ENCODE measurements at regions not wholly inside any gene's neighbourhood (a gene's known extent, or its start where the extent isn't known, plus 50 kb on each side); places are given as distances from the start of the nearest gene placed in this dataset.

DNA sequence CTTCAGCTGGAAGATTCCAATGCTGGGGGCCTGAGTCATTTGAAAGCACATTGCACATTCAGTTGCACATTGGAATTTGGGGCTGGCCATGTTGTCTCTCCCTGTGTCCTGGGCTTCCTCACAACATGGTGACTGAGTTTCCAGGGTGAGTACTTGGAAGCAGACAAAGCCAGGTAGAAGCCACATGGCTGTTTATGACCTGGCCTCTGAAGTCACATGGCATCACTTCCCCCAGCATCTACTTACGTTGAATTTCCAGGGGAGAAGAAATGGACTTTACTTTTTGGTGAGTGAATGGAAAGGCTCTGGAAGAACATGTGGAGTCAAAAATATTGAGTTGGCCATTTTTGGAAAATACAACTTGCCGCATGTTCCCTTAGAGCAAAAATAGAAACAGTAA is 155.5 kb downstream of the LINC00237 start:
- in situ Hi-C loops (cut with MboI; ENCODE audit: low pct_unique_long_range_greater_than_20kb in 2 of 9, low sequenced_read_pairs in 9 of 9, unreplicated experiment in 9 of 9): no loop called here
- 0 to 100% (median 82%) methylated on average over 1 to 2 of the region's 2 CpGs; no CpG with 5 or more reads in 2 of the 10 experiments for WGBS, 10 experiments
- peaks cover 0 to 6% of the 10 kb centered on the region in 2 donors for H3K4me1 ChIP-seq (replicated peaks in 1 of 2)
- H3K27ac ChIP-seq: no peak overlapping the region
- ATAC-seq (replicated peaks in 6 of 8): no peak
- H3K4me3 ChIP-seq: no peak overlapping the region

DNA sequence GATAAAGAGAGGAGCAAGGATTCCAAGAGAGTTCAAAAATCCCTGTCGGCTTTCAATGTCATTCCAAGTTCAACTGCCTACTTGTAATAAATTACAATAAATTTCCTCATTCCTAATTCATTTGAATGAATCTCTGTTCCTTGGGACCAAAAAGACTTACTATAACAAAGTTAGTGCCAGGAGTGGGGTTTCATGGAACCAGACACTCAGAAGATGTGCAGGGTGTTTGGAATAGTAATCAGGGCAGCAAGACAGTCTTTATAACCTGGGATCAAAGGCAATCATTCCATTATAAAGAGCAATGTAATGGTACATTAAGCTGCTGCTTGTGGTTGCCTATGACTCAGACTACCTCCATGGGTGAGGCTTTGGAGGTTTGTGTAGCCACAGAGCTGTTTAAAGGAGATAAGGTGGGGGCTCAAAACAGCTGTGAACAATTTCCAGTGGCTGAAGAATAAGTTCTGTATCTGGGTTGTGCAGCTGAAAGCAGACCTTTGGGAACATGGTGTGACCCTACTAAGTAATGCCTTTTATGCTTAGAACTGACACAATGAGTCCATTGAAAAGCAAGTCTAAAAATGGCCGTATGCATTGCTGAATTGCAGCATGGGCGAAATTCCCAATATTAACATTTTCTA is 159.9 kb downstream of the LINC00237 start:
- in situ Hi-C loops (cut with MboI; ENCODE audit: low pct_unique_long_range_greater_than_20kb in 2 of 9, low sequenced_read_pairs in 9 of 9, unreplicated experiment in 9 of 9): no loop called here
- Histone ChIP-seq H3K4me3 (no peak overlapping the region), H3K27ac (no peak overlapping the region), H3K4me1 (replicated peaks in 1 of 2) (no peaks in the 10 kb centered on the region)
- peak in 1 of 8 experiments; percentile 17 for ATAC-seq (replicated peaks in 6 of 8)
- WGBS, 10 experiments: 0 to 100% (median 60%) methylated on average over 1 to 3 of the region's 3 CpGs

DNA sequence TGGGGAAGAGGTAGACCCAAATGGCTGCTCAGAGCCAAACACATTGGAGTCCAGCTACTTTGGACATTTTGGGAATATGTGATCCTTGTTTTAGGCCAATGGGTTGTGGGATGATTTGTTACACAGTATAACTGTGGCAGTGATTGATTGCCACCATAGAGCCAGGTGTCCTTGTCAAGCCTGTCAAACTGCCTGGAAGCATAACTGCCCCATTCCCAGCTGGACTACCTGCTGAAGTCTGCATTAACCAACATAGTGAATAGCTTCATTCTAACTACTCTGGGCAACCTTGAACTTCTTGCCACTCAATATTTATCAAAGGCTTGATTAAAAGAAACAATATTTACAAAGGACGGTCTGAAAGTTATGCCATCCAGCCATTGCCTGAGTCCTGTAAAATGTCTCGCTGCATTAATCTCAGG is 164.7 kb downstream of the LINC00237 start:
- WGBS, 10 experiments: 0 to 100% (median 80%) methylated on average over 1 to 2 of the region's 2 CpGs; no CpG with 5 or more reads in 1 of the 10 experiments
- ATAC-seq (replicated peaks in 6 of 8): no peak
- in situ Hi-C loops (cut with MboI; ENCODE audit: low pct_unique_long_range_greater_than_20kb in 2 of 9, low sequenced_read_pairs in 9 of 9, unreplicated experiment in 9 of 9): no loop called here
- no peak overlapping the region for H3K4me3 ChIP-seq
- H3K27ac ChIP-seq: no peak overlapping the region
- H3K4me1 ChIP-seq (replicated peaks in 1 of 2): no peaks in the 10 kb centered on the region

DNA sequence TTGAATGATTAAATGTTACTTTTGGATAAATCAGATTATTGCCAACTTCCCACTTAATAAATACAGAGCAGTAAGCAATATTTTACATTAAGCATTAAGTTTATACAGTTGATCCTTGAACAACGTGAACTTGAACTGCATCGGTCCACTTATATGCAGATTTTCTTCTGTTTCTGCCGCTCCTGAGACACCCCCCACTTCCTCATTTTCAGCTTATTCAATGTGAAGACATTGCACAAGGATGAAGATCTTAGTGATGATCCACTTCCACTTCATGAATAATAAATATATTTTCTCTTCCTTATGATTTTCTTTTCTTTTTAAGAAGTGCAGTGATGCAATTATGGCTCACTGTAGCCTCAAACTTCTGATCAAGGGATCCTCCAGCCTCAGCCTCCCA is 167.2 kb downstream of the LINC00237 start:
- no peaks in the 10 kb centered on the region for H3K4me1 ChIP-seq (replicated peaks in 1 of 2)
- H3K4me3 ChIP-seq: no peak overlapping the region
- in situ Hi-C loops (cut with MboI; ENCODE audit: low pct_unique_long_range_greater_than_20kb in 2 of 9, low sequenced_read_pairs in 9 of 9, unreplicated experiment in 9 of 9): no loop called here
- 0 to 89% (median 63%) methylated on average over 1 to 3 of the region's 3 CpGs; no CpG with 5 or more reads in 5 of the 10 experiments for WGBS, 10 experiments
- no peak for ATAC-seq (replicated peaks in 6 of 8)
- H3K27ac ChIP-seq: no peak overlapping the region

DNA sequence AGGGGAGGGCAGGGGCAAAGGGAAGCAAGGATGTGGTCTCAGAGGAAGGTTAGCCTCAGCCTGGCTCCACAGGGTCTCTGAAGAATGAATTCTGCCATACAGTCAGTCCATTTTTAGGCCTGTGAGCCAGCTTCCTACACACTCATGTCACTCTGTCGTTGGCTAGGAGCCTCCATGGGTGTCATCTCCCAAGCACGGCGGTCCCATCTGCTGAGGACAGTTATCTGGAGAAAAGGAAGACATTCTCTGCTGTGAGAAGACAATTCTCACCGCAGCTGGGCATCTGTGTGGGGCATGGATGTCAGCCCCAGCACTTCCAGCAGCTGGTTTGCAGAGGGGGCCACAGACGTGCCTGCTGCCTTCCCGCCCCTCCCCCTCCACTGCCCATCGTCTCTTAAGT is 167.6 kb downstream of the LINC00237 start:
- in situ Hi-C loops (cut with MboI; ENCODE audit: low pct_unique_long_range_greater_than_20kb in 2 of 9, low sequenced_read_pairs in 9 of 9, unreplicated experiment in 9 of 9): no loop called here
- 10 to 70% (median 11%) methylated on average over 3 to 4 of the region's 7 CpGs; no CpG with 5 or more reads in 7 of the 10 experiments for WGBS, 10 experiments
- no peak for ATAC-seq (replicated peaks in 6 of 8)

DNA sequence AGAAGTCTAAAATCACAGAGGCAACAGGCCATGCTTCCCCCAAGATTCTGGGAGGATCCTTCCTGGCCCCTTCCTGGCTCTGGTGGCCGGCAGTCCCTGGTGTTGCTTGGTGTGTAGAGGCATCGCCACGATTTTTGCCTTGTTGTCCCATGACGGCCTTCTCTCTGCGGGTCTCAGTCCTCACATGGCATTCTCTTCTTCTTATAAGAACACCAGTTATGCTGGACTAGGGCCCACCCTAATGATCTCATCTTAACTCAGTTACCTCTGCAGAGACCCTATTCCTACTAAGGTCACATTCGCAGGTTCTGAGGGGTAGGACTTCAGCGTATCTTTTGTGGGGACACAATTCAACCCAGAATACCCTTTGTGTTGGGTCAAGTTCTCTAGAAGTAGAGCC is 168.0 kb downstream of the LINC00237 start:
- Histone ChIP-seq H3K4me1 (replicated peaks in 1 of 2) (peaks cover 0 to 5% of the 10 kb centered on the region in 2 donors), H3K27ac (no peak overlapping the region), H3K4me3 (no peak overlapping the region)
- in situ Hi-C loops (cut with MboI; ENCODE audit: low pct_unique_long_range_greater_than_20kb in 2 of 9, low sequenced_read_pairs in 9 of 9, unreplicated experiment in 9 of 9): no loop called here
- ATAC-seq (replicated peaks in 6 of 8): no peak
- 49 to 95% (median 75%) methylated on average over 1 to 6 of the region's 7 CpGs; no CpG with 5 or more reads in 4 of the 10 experiments for WGBS, 10 experiments

More for the DNA sequence above, 167.6 kb downstream of the LINC00237 start:
- Histone ChIP-seq H3K4me1 (replicated peaks in 1 of 2) (peaks cover 0 to under 1% of the 10 kb centered on the region in 2 donors), H3K27ac (no peak overlapping the region), H3K4me3 (no peak overlapping the region)

DNA sequence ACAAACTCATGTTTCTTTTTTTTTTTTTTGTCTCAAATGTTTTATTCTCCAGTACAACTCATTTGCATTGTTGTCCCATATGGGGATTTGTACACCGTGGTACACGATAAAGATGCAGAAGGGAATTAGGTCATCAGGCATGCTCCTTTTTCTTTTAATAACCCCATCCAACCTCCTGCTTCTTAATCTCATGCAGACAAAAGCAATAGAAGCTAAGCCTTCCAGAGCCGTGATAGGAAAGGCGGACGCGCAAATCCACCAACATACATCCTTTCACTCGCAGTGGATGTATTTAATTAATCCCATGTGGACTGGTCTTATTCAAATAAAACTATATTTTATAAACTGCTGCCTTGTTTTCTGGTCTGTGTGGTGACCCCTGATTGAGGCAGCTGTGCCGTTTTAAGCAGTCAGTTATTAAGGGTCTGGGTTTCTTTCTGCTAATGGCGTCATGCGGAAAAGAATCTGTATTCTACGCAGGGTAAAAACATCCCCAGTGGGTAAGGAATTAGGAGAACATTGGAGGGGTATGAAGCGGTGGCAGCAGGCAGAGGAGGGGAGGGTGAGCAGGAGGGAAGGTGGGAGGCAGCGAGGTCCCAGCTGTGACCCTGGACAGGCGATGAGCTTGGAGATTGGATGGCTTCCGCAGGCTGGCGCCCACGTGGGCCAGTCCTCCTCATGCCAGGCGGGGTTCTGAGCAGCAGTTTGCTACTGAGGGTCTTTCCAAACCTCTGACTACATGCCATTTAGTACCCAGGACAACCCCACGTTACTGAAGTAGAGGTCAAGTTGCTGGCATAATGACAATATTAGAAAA is 172.8 kb downstream of the LINC00237 start:
- 4 to 74% (median 64%) methylated on average over 2 to 15 of the region's 19 CpGs for WGBS, 10 experiments

DNA sequence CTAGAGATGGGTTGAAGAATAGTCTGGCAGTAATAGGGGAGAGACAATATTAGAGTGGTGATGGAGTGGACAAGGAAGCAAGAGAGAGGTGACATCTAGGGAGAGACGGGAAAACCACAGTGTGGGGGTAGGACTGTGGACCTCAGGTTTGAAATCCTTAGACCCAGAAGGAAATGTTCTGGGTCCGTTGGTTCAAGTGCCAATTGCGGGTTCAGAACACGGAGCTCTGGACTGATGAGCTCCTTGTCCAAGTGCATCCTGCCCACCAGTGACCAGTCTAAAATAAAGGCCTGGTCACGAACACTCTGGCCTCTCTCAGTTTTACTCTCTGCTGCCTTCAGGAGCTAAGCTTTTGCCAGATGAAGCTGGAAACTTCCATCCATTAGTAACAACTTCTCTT is 174.0 kb downstream of the LINC00237 start:
- WGBS, 10 experiments: 19 to 97% (median 86%) methylated on average over 1 to 5 of the region's 5 CpGs; no CpG with 5 or more reads in 4 of the 10 experiments
- ATAC-seq (replicated peaks in 6 of 8): no peak
- in situ Hi-C loops (cut with MboI; ENCODE audit: low pct_unique_long_range_greater_than_20kb in 2 of 9, low sequenced_read_pairs in 9 of 9, unreplicated experiment in 9 of 9): no loop called here
- Histone ChIP-seq H3K4me3 (no peak overlapping the region), H3K27ac (no peak overlapping the region), H3K4me1 (replicated peaks in 1 of 2) (peaks cover 5 to 11% of the 10 kb centered on the region in 2 donors)

More for the DNA sequence above, 172.8 kb downstream of the LINC00237 start:
- H3K4me3 ChIP-seq: no peak overlapping the region
- H3K27ac ChIP-seq: peak overlapping the region in 1 of 2 donors; percentile 39
- H3K4me1 ChIP-seq (replicated peaks in 1 of 2): peaks cover 5 to 11% of the 10 kb centered on the region in 2 donors
- in situ Hi-C loops (cut with MboI; ENCODE audit: low pct_unique_long_range_greater_than_20kb in 2 of 9, low sequenced_read_pairs in 9 of 9, unreplicated experiment in 9 of 9): no loop called here
- peak in 5 of 8 experiments; percentile 19 to 85 (median 47) for ATAC-seq (replicated peaks in 6 of 8)

DNA sequence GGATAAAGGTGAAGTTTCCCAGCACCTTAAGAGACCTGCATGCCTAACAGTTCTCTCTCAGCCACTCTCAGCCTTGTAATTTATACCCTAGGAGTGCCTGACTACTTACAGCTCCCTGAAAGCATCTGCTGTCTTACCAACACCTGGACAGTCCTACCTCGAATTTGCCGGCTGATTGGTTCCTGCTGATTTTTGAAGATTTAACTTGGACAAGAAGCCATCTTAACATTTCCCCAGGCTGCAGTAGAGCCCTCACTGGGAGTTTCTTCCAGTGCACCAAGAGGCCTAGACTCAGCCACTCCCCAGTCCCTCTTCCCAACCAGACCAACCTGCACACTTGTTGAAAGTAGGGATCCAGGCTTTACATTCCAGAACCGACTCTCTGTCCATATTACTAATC is 174.5 kb downstream of the LINC00237 start:
- H3K4me3 ChIP-seq: no peak overlapping the region
- H3K4me1 ChIP-seq (replicated peaks in 1 of 2): peaks cover 5 to 11% of the 10 kb centered on the region in 2 donors
- WGBS, 10 experiments: 0 to 100% (median 81%) methylated on average over 1 to 3 of the region's 3 CpGs; no CpG with 5 or more reads in 4 of the 10 experiments
- no peak for ATAC-seq (replicated peaks in 6 of 8)
- no peak overlapping the region for H3K27ac ChIP-seq
- in situ Hi-C loops (cut with MboI; ENCODE audit: low pct_unique_long_range_greater_than_20kb in 2 of 9, low sequenced_read_pairs in 9 of 9, unreplicated experiment in 9 of 9): no loop called here

DNA sequence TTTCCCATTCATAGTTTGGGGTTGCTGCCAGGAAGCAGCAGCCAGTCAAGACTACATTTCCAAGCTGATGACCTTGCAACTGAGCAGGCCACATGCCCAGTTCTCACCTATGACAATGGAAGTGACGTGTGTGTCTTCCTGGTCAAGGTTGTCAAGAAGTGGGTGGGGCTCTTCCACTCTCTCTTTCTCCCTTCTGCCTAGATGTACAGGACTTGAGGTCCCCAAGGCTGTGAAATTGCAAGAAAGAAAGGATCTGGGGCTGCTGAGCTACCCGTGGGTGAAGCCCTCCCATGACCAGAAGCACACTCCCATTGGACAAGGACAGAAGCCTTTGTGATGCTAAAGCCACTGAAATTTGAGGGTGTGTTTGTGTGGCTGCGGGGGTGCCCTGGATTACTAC is 175.1 kb downstream of the LINC00237 start:
- Histone ChIP-seq H3K4me1 (replicated peaks in 1 of 2) (peaks cover 5 to 11% of the 10 kb centered on the region in 2 donors), H3K27ac (no peak overlapping the region), H3K4me3 (no peak overlapping the region)
- WGBS, 10 experiments: 11 to 83% (median 70%) methylated on average over 1 to 2 of the region's 3 CpGs; no CpG with 5 or more reads in 6 of the 10 experiments
- in situ Hi-C loops (cut with MboI; ENCODE audit: low pct_unique_long_range_greater_than_20kb in 2 of 9, low sequenced_read_pairs in 9 of 9, unreplicated experiment in 9 of 9): no loop called here
- no peak for ATAC-seq (replicated peaks in 6 of 8)

DNA sequence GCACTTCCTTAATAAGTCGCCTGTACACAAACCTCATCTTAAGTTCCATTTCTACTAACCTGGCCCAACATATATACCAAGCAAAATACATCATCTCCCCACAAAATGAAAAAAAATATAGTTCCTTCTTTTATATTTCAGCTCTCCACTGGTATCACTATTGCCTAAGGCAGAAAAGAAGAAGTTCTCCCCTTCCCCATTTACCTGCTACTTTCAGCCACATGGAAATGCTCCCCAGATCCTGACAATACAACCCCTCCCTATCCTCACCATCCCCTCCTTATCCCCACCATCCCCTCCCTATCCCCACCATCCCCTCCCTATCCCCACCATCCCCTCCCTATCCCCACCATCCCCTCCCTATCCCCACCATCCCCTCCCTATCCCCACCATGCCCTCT is 175.7 kb downstream of the LINC00237 start:
- 0 to 80% (median 71%) methylated on average over 1 of the region's 1 CpG; no CpG with 5 or more reads in 4 of the 10 experiments for WGBS, 10 experiments
- Histone ChIP-seq H3K4me1 (replicated peaks in 1 of 2) (peaks cover 5 to 11% of the 10 kb centered on the region in 2 donors), H3K4me3 (no peak overlapping the region), H3K27ac (no peak overlapping the region)
- no peak for ATAC-seq (replicated peaks in 6 of 8)
- in situ Hi-C loops (cut with MboI; ENCODE audit: low pct_unique_long_range_greater_than_20kb in 2 of 9, low sequenced_read_pairs in 9 of 9, unreplicated experiment in 9 of 9): no loop called here

DNA sequence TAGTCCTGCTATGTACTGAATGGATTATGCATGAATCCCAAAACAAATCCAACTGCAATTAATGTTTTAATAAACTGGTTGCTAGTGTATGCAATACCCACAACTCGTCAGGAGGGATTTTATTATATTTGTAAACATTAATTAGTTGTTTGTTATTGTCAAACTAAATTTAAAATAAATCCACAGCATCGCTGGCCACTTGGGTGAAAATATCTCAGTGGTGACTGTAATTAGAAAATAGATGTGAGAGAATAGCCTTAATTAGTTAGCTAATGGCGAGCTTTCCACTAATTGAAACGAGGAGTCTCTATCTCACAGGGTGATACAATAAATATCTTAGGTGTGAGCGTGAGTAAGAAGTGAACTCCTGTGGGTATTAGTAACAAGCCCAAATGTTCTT is 176.8 kb downstream of the LINC00237 start:
- no peak for ATAC-seq (replicated peaks in 6 of 8)
- 2 to 83% (median 63%) methylated on average over 2 to 5 of the region's 5 CpGs for WGBS, 10 experiments

DNA sequence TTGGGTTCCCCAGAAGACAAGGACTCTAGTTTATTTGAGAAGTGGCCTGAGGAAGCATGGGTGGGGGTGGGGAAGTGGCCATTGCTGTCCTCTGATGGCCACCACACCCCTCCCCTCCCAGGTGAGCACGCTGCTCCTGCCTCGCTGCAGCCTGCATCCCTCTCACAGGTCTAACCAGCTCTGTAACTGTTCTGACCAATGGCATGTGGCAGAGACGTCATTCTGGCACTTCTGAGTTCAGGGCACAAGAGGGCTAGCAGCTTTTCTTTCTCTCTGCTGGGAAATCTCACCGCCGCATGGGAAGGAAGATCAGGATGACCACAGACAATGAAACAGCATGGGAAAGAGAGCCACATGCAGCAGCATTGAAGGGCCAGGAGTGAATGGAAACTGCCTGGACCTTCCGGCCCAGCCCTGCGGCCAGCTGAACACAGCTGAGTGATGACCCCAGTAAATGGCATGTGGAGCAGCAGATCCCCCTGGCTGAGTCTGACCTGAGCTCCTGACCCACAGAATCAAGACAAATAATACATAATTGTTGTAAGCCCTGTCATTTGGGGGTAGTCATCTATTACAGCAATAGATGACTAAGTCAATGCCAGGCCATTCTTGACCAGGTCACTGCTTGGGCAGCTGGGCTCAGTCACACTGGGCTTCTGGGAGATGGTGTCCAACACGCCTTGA is 179.8 kb downstream of the LINC00237 start:
- H3K4me3 ChIP-seq: no peak overlapping the region
- 0 to 92% (median 45%) methylated on average over 1 to 4 of the region's 8 CpGs; no CpG with 5 or more reads in 3 of the 10 experiments for WGBS, 10 experiments
- in situ Hi-C loops (cut with MboI; ENCODE audit: low pct_unique_long_range_greater_than_20kb in 2 of 9, low sequenced_read_pairs in 9 of 9, unreplicated experiment in 9 of 9): no loop called here
- H3K4me1 ChIP-seq (replicated peaks in 1 of 2): no peaks in the 10 kb centered on the region
- no peak overlapping the region for H3K27ac ChIP-seq
- no peak for ATAC-seq (replicated peaks in 6 of 8)

More for the DNA sequence above, 176.8 kb downstream of the LINC00237 start:
- Histone ChIP-seq H3K4me3 (no peak overlapping the region), H3K27ac (no peak overlapping the region), H3K4me1 (replicated peaks in 1 of 2) (peaks cover 5 to 11% of the 10 kb centered on the region in 2 donors)
- in situ Hi-C loops (cut with MboI; ENCODE audit: low pct_unique_long_range_greater_than_20kb in 2 of 9, low sequenced_read_pairs in 9 of 9, unreplicated experiment in 9 of 9): no loop called here
